ENCODE measurements at regions not wholly inside any gene's neighbourhood (a gene's known extent, or its start where the extent isn't known, plus 50 kb on each side); places are given as distances from the start of the nearest gene placed in this dataset.

DNA sequence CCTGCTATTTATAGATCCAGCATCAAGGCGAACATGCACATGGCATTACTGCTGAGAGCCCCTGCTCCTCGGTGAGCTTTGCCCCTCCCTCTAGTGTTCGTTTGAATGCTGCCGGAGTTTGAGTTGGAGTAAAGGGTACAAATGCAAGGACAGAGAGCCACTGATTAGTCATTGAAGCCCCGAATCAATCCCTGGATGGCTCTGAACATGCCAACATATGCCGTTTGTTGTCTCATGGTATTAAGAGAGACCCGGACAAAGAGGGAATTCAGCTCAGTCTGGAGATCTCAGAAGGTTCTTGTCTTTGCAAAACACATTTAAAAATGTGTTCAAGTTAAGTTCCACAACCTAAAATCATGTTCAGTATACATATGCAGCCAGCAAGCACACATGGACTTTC is 789.2 kb upstream of the NR2F2 start:
- no peak for DNase-seq

DNA sequence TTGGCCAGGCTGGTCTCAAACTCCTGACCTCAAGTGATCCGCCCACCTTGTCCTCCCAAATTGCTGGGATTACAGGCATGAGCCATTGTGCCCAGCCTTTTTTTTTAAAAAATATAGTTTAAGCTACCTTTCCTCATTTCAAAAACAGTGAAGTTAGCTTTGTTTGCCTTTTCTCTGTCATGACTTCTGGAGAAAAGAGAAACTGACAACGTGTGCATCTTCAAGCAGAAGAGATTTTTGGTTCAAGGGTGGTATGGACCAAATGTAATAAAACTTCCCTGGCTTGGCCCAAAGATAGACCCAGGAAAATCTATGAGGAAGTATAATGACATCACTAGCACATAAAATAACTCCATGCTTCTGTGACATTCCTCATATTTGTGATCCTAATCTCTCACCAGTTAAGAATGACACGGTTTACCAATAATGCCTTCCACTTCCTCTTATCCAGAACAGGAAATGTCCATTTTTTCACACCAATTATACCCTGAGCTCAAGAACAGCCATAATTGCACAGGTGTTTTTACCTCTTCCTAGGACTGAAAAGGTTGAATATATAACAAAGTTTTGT is 781.2 kb upstream of the NR2F2 start:
- no peak for DNase-seq

- DNase-seq = no peak
Observed at GRCh38 chr15:95550702-95551101, 779.8 kb upstream of the NR2F2 start.

GRCh38 chr15:95556225-95556624 is 774.3 kb upstream of the NR2F2 start:
- no peak for DNase-seq

DNA sequence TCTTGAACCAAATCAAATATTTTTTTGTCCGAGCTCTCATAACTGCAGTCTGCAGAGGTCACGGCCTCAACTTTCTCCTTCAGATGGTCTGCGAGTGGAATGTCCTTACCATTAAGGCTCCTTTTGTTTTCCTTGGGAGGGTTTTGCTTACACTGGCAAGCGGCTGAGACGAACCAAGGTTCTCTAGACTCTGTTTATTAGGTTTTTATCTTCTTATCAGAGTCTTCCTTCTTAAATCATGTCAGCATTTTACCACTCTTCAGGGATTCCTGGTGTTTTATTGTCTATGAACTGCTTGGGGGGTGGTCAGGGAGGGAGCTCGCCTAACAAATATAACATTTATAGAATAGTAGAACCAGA is 773.7 kb upstream of the NR2F2 start:
- DNase-seq = no peak

- DNase-seq = no peak
Observed at GRCh38 chr15:95557226-95558046, 773.1 kb upstream of the NR2F2 start.

DNA sequence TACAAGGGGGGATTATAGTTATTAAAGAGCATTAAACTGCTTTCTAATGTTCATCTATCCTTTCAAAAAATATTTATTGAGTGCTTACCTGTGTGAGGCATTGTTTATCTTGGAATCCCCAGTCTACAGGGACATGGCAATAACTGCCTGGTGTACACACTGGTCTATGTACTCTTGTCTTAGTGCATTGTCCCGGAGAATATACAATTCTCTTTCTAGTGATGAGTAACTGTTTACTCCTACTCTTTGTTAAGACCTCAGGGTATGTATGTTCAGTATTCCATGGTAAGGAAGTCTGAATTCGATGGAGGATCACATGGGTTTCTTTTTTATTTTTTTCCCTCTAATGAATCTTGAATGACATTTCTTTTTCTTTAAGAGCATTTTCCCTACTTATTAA is 772.4 kb upstream of the NR2F2 start:
- DNase-seq = no peak

- no peak for DNase-seq
Observed at GRCh38 chr15:95558916-95559315, 771.6 kb upstream of the NR2F2 start.

GRCh38 chr15:95559875-95560394 is 770.6 kb upstream of the NR2F2 start:
- no peak for DNase-seq

DNA sequence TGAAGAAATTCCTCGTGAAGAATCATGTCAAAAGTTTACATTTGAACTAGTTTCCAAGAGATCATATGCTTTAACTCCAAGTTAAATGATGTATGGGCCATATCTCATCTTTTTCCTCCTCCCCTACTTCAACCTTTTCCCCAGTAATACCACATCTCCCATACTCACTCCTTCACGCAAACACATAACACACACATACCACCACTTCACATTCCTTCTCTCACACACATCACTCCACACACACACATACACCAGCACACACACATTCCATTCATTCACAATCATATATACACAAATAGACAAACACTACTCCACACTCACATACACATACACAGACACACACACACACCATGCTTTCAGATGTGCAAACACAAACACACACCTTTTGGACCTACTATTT is 769.0 kb upstream of the NR2F2 start:
- DNase-seq = no peak

- DNase-seq = no peak
Observed at GRCh38 chr15:95563634-95564033, 766.9 kb upstream of the NR2F2 start.

DNA sequence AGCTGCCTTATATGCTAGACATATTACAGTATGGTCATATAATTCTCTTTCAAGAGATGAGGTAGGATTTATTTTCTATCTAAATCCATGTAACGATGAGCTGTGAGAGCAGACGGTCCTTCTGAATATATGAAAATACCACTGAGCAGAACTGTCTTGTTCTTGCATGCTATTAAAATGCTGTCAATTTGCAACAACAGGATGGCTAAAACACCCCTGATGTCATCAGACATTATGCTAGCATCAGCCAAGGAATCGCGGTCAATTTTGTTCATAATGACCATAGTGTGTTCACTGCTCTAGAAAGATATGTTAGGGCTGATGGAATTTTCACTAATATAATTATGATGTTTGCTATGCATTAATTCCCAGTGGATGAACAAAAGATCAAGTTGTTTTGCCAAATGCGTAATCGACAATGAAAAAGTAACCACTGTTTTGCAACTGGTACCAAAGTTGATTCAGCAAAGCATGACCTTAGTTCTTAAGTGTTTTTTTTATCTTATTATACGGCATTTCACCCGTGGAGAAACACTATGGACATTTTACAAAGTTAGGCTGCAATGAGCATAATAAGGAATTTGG is 765.4 kb upstream of the NR2F2 start:
- DNase-seq = no peak

GRCh38 chr15:95565690-95566089 is 764.8 kb upstream of the NR2F2 start:
- no peak for DNase-seq

GRCh38 chr15:95567686-95568085 is 762.8 kb upstream of the NR2F2 start:
- DNase-seq = no peak

GRCh38 chr15:95574053-95574452 is 756.4 kb upstream of the NR2F2 start:
- no peak for DNase-seq

GRCh38 chr15:95577927-95578326 is 752.6 kb upstream of the NR2F2 start:
- DNase-seq = no peak

DNA sequence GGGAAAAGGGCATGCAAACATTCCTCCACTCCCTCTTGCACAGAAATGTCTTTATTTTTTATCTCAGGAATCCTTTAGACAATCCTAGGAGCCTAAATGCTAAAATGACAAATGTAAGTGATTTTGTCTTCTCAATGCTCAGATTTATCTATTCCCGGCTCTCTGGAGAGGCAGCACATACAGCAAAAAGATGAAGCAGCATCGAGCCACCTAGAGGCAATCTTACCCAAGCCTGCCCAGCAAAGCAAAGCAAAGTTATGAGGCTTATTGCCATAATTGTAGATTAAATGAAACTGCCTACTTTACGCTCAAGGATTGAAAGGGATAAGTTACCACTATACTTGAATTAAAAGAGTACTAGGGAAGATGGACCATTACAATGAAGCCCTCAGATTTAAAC is 750.4 kb upstream of the NR2F2 start:
- no peak for DNase-seq

GRCh38 chr15:95581595-95581994 is 748.9 kb upstream of the NR2F2 start:
- no peak for DNase-seq

DNA sequence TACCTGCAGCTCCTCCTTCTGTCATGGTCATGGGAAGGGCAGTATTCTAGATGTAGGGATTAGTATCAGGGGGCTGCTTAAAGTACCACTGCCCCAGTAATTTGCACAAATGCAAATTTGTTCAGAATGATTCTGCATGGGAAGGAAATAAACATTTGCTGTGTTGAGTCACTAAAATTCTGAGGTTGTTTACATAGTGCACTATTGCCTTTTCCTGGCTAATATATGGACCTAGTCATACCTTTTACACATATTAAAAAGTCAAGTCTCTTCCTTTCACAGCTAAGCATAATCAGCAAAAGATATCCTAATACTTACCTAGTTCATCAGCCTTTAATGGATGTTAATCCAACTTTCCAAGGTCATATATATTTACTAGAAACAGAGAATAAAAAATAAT is 746.4 kb upstream of the NR2F2 start:
- DNase-seq = no peak

- no peak for DNase-seq
Observed at GRCh38 chr15:95588056-95588455, 742.4 kb upstream of the NR2F2 start.

DNA sequence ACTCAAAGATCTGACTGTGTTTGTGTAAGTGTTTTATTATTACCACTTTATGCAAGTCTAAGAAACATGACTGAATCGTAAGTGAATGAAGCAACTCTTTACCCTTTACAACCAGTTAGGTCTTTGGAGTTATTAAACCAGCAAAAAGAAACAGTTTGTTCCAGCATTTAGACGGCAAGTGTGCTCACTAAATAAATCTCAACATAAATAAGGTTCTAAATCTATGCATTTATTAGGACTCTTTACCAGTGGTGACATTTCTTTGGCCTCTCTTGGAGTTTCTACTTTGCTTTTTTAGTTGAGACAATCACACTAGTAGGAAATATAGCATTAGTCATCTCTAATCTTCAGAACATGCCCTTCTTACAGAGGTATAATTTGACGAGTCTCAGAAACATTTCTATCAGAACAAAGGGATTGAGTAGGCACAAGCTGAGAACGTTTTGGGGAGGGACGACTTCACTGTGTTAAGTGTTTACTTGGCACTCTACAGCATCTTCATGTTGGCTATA is 739.9 kb upstream of the NR2F2 start:
- DNase-seq = no peak

DNA sequence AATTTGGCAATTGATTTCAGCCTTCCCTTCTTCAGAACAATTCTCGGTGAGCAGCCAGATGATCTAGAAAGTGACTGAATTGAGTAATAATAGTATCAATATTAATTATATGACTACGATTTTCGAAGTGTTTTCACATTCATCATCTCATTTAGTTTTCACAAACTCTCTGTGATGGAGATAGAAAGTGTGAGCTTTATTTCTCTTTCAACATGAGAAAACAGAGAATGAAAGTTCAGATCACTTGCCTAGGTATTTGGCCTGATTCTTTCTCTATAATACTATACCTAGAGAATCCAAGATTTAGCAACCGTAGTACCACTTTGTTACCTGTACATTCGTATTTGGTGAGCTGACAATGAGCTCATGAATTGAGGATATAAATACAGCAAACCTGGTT is 739.2 kb upstream of the NR2F2 start:
- no peak for DNase-seq

DNA sequence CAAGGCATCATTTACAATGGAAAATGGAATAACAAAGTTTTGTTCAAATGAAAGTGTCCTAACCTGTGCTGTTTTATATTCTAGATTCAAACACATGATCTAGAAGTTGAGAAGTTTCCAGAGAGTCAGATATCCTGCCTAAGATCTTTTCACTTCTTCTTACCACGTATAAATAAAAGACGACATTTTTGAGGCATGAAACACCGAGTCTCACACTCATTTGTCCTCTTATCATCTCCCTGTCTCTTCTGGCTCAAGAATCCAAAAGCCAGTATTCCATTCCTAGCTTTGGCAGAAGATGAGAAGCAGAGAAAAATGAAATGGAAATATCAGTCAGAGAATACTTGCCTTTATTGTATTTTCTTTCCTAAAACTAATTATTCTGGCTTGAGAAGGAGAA is 738.6 kb upstream of the NR2F2 start:
- DNase-seq = no peak

DNA sequence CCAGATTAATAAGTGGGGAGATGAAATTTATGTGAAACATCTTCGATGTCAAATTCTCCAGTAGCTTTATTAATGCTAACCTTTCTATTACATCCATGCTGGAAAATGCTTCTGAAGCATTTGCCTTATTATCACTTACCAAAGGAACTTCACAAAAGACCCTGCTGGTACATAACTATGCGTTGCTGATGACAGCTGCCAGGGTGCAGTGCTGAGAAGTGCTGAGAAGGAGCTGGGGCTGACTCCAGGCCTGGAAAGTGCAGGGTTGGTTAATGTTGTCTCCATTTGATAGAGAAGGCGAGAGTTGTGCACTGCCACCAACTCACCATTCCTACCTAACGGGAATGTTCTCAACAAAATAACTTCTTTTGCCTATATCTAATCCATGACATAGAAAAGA is 736.0 kb upstream of the NR2F2 start:
- DNase-seq = no peak

Data from inflammatory macrophage treated with lipopolysaccharide for 4 hours (primary cell).